COLO668 (cell line): ENCODE measurements at regions not wholly inside any gene's neighbourhood (a gene's known extent, or its start where the extent isn't known, plus 50 kb on each side); places are given as distances from the start of the nearest gene placed in this dataset.

Source experiments
- DNase-seq: peaks from one replicate; lab custom pipeline; 2025; ENCODE audit not compliant: unreplicated experiment; lab: John Stamatoyannopoulos, UW

- DNase-seq = no peak
Observed at GRCh38 chr4:141783770-141784169, 147.4 kb downstream of the IL15 start.

GRCh38 chr4:141786946-141787345, 150.6 kb downstream of the IL15 start:
- DNase-seq = no peak

- DNase-seq = no peak
Observed at GRCh38 chr4:141788169-141788915, 152.0 kb downstream of the IL15 start.

GRCh38 chr4:141789716-141790115, 153.3 kb downstream of the IL15 start:
- no peak for DNase-seq

- DNase-seq = no peak
Observed at GRCh38 chr4:141792164-141792563, 155.8 kb downstream of the IL15 start.

GRCh38 chr4:141797966-141798365, 161.6 kb downstream of the IL15 start:
- DNase-seq = no peak

- DNase-seq = no peak
Observed at GRCh38 chr4:141801558-141801957, 165.2 kb downstream of the IL15 start.

GRCh38 chr4:141802333-141802732, 165.9 kb downstream of the IL15 start:
- DNase-seq = no peak

- DNase-seq = no peak
Observed at GRCh38 chr4:141804836-141805235, 168.5 kb downstream of the IL15 start.

- no peak for DNase-seq
Observed at GRCh38 chr4:141807103-141807891, 170.9 kb downstream of the IL15 start.

GRCh38 chr4:141810038-141810711, 173.8 kb downstream of the IL15 start:
- no peak for DNase-seq

- no peak for DNase-seq
Observed at GRCh38 chr4:141810712-141811375, 174.5 kb downstream of the IL15 start.

GRCh38 chr4:141812158-141812557, 175.8 kb downstream of the IL15 start:
- no peak for DNase-seq

- no peak for DNase-seq
Observed at GRCh38 chr4:141814499-141814898, 178.1 kb downstream of the IL15 start.

GRCh38 chr4:141815646-141816045, 179.3 kb downstream of the IL15 start:
- no peak for DNase-seq

- no peak for DNase-seq
Observed at GRCh38 chr4:141826260-141826659, 189.9 kb downstream of the IL15 start.

GRCh38 chr4:141833209-141833608, 196.8 kb downstream of the IL15 start:
- DNase-seq = no peak

GRCh38 chr4:141840299-141840986, 204.1 kb downstream of the IL15 start:
- DNase-seq = no peak

GRCh38 chr4:141843136-141843535, 206.8 kb downstream of the IL15 start:
- DNase-seq = no peak

- no peak for DNase-seq
Observed at GRCh38 chr4:141845901-141846300, 209.5 kb downstream of the IL15 start.

- DNase-seq = no peak
Observed at GRCh38 chr4:141849367-141849766, 213.0 kb downstream of the IL15 start.
